ENCODE measurements at regions not wholly inside any gene's neighbourhood (a gene's known extent, or its start where the extent isn't known, plus 50 kb on each side); places are given as distances from the start of the nearest gene placed in this dataset.
A peak's percentile ranks its signal among the peaks of the same experiment; 100 is the strongest.

- H3K4me3 ChIP-seq (ENCODE audit: low read length): no peak overlapping the region
- peak; percentile 34 for TF ChIP-seq CTCF (IDR thresholded peaks at IDR 0.05; ENCODE audit: low read depth, low read length, poor library complexity, severe bottlenecking)
- TF ChIP-seq EZH2phosphoT487 (IDR thresholded peaks at IDR 0.05; ENCODE audit: borderline replicate concordance, low read length): no peak
- H3F3A ChIP-seq (ENCODE audit: control insufficient read depth, insufficient read depth): no peaks in the 10 kb centered on the region
- no peaks in the 10 kb centered on the region for H3K4me1 ChIP-seq (ENCODE audit: control insufficient read depth, low read length)
- H3K79me2 ChIP-seq (ENCODE audit: control insufficient read depth, low read length): no peaks in the 10 kb centered on the region
- no peaks in the 10 kb centered on the region for H3K36me3 ChIP-seq (ENCODE audit: control insufficient read depth, low read length)
- no peaks in the 10 kb centered on the region for H3K27me3 ChIP-seq (ENCODE audit: control insufficient read depth, low read length)
- no peaks in the 10 kb centered on the region for H3K9me3 ChIP-seq (ENCODE audit: control insufficient read depth, insufficient read depth, low read length)
- H3K9me2 ChIP-seq (replicated peaks; ENCODE audit: control insufficient read depth, low read length): no peaks in the 10 kb centered on the region
- H4K20me1 ChIP-seq (ENCODE audit: control insufficient read depth, insufficient read depth, low read depth, low read length): no peaks in the 10 kb centered on the region
- no peak overlapping the region for H3K4me2 ChIP-seq (ENCODE audit: low read length)
- H3K27ac ChIP-seq (ENCODE audit: low read depth, low read length): no peak overlapping the region
Measured at GRCh38 chrX:39133971-39134370, 332.7 kb downstream of the MID1IP1 start.

- Histone ChIP-seq H3K79me2 (ENCODE audit: control insufficient read depth, low read length) (no peaks in the 10 kb centered on the region), H3K36me3 (ENCODE audit: control insufficient read depth, low read length) (no peaks in the 10 kb centered on the region), H3K4me2 (ENCODE audit: low read length) (no peak overlapping the region), H4K20me1 (ENCODE audit: control insufficient read depth, insufficient read depth, low read depth, low read length) (no peaks in the 10 kb centered on the region), H3K27me3 (ENCODE audit: control insufficient read depth, low read length) (no peaks in the 10 kb centered on the region), H3F3A (ENCODE audit: control insufficient read depth, insufficient read depth) (no peaks in the 10 kb centered on the region), H3K27ac (ENCODE audit: low read depth, low read length) (no peak overlapping the region), H3K4me3 (ENCODE audit: low read length) (no peak overlapping the region), H3K4me1 (ENCODE audit: control insufficient read depth, low read length) (no peaks in the 10 kb centered on the region), H3K9me3 (ENCODE audit: control insufficient read depth, insufficient read depth, low read length) (no peaks in the 10 kb centered on the region), H3K9me2 (replicated peaks; ENCODE audit: control insufficient read depth, low read length) (no peaks in the 10 kb centered on the region)
- TF ChIP-seq EZH2phosphoT487 (IDR thresholded peaks at IDR 0.05; ENCODE audit: borderline replicate concordance, low read length): no peak
- TF ChIP-seq CTCF (IDR thresholded peaks at IDR 0.05; ENCODE audit: low read depth, low read length, poor library complexity, severe bottlenecking): no peak
Measured at GRCh38 chrX:39137363-39137954, 336.2 kb downstream of the MID1IP1 start.

GRCh38 chrX:39140581-39140980 lies 339.3 kb downstream of the MID1IP1 start:
- Histone ChIP-seq H4K20me1 (ENCODE audit: control insufficient read depth, insufficient read depth, low read depth, low read length) (no peaks in the 10 kb centered on the region), H3K4me1 (ENCODE audit: control insufficient read depth, low read length) (peaks cover 14% of the 10 kb centered on the region), H3F3A (ENCODE audit: control insufficient read depth, insufficient read depth) (no peaks in the 10 kb centered on the region), H3K27me3 (ENCODE audit: control insufficient read depth, low read length) (no peaks in the 10 kb centered on the region), H3K4me2 (ENCODE audit: low read length) (no peak overlapping the region), H3K9me2 (replicated peaks; ENCODE audit: control insufficient read depth, low read length) (no peaks in the 10 kb centered on the region), H3K9me3 (ENCODE audit: control insufficient read depth, insufficient read depth, low read length) (no peaks in the 10 kb centered on the region), H3K27ac (ENCODE audit: low read depth, low read length) (no peak overlapping the region), H3K79me2 (ENCODE audit: control insufficient read depth, low read length) (no peaks in the 10 kb centered on the region), H3K4me3 (ENCODE audit: low read length) (no peak overlapping the region), H3K36me3 (ENCODE audit: control insufficient read depth, low read length) (no peaks in the 10 kb centered on the region)
- TF ChIP-seq CTCF (IDR thresholded peaks at IDR 0.05; ENCODE audit: low read depth, low read length, poor library complexity, severe bottlenecking): no peak
- TF ChIP-seq EZH2phosphoT487 (IDR thresholded peaks at IDR 0.05; ENCODE audit: borderline replicate concordance, low read length): no peak

Data from DOHH2 (cell line).